ENCODE measurements at regions not wholly inside any gene's neighbourhood (a gene's known extent, or its start where the extent isn't known, plus 50 kb on each side); places are given as distances from the start of the nearest gene placed in this dataset.

- ChIA-PET POLR2A (interaction anchor here (1.2 to 1.9 kb wide), 2 partner anchors 123 kb away, joined by 3 to 7 read pairs; partner anchors contain the start of gene SPRED1), CTCF (interaction anchor here (1.6 kb wide), 1 partner anchor 125 kb away, joined by 3 read pairs; no protein-coding TSS in a partner anchor)
- Histone ChIP-seq H3K4me3 (no peak overlapping the region), H3K9me3 (no peaks in the 10 kb centered on the region), H3K4me2 (no peak overlapping the region), H3K4me1 (peaks cover 5% of the 10 kb centered on the region; the same call in 1 of the 3 replicates), H3K27ac (no peak overlapping the region)
- ATAC-seq = no peak
- 83% methylated on average over 3 of the region's 3 CpGs for WGBS (ENCODE audit: missing lambda C conversion rate)
- DNase-seq (ENCODE audit: low read depth in 1 of 2, low spot score in 1 of 2) = no peak
- no peak for FAIRE-seq
- TF ChIP-seq JUNB (IDR thresholded peaks at IDR 0.05) = no peak
- TF ChIP-seq MAFK (IDR thresholded peaks at IDR 0.05; ENCODE audit: partially characterized antibody) = no peak
- no peak for TF ChIP-seq RCOR1 (IDR thresholded peaks at IDR 0.05; ENCODE audit: low read depth, low read length)
- TF ChIP-seq NPAS2 (CRISPR knock-in tag; IDR thresholded peaks at IDR 0.05; ENCODE audit: borderline replicate concordance) = no peak
- TF ChIP-seq ZNF302 (CRISPR knock-in tag; IDR thresholded peaks at IDR 0.05) = no peak
- TF ChIP-seq MAX (IDR thresholded peaks at IDR 0.05) = no peak
- TF ChIP-seq ZC3H11A (IDR thresholded peaks at IDR 0.05) = no peak
- TF ChIP-seq BHLHE40 (IDR thresholded peaks at IDR 0.05; ENCODE audit: low read depth, low read length) = no peak
- TF ChIP-seq EHMT2 (IDR thresholded peaks at IDR 0.05; ENCODE audit: low read depth) = no peak
- TF ChIP-seq HES2 (IDR thresholded peaks at IDR 0.05) = no peak
- no peak for TF ChIP-seq REST (IDR thresholded peaks at IDR 0.05)
Measured at GRCh38 chr15:38128341-38128781, 124.3 kb upstream of the SPRED1 start.

GRCh38 chr15:38128921-38129320 is 123.7 kb upstream of the SPRED1 start:
- ATAC-seq = no peak
- ChIA-PET POLR2A (interaction anchor here (1.2 kb wide), 1 partner anchor 123 kb away, joined by 3 read pairs; no protein-coding TSS in a partner anchor), CTCF (interaction anchor here (1.6 kb wide), 1 partner anchor 126 kb away, joined by 3 read pairs; no protein-coding TSS in a partner anchor)
- WGBS (ENCODE audit: missing lambda C conversion rate) = 58% methylated on average over 2 of the region's 2 CpGs
- Histone ChIP-seq H3K27ac (no peak overlapping the region), H3K4me1 (peaks cover 5% of the 10 kb centered on the region; the same call in 1 of the 3 replicates), H3K9me3 (no peaks in the 10 kb centered on the region), H3K4me2 (no peak overlapping the region), H3K4me3 (no peak overlapping the region)
- no peak for FAIRE-seq
- no peak for DNase-seq (ENCODE audit: low read depth in 1 of 2, low spot score in 1 of 2)
- TF ChIP-seq MAX (IDR thresholded peaks at IDR 0.05) (no peak), RNF2 (IDR thresholded peaks at IDR 0.05; ENCODE audit: borderline replicate concordance, low read depth) (no peak), BHLHE40 (IDR thresholded peaks at IDR 0.05; ENCODE audit: low read depth, low read length) (no peak), FOSB (CRISPR knock-in tag; IDR thresholded peaks at IDR 0.05) (no peak), ZSCAN20 (CRISPR knock-in tag; IDR thresholded peaks at IDR 0.05) (no peak), REST (IDR thresholded peaks at IDR 0.05) (no peak), ELK1 (IDR thresholded peaks at IDR 0.05; ENCODE audit: low read depth, low read length) (no peak), FOSL2 (IDR thresholded peaks at IDR 0.05) (no peak), FOSL2 (CRISPR knock-in tag; IDR thresholded peaks at IDR 0.05) (no peak), PBX3 (IDR thresholded peaks at IDR 0.05) (no peak), ZC3H11A (IDR thresholded peaks at IDR 0.05) (no peak)
